ENCODE measurements at regions not wholly inside any gene's neighbourhood (a gene's known extent, or its start where the extent isn't known, plus 50 kb on each side); places are given as distances from the start of the nearest gene placed in this dataset.

DNA sequence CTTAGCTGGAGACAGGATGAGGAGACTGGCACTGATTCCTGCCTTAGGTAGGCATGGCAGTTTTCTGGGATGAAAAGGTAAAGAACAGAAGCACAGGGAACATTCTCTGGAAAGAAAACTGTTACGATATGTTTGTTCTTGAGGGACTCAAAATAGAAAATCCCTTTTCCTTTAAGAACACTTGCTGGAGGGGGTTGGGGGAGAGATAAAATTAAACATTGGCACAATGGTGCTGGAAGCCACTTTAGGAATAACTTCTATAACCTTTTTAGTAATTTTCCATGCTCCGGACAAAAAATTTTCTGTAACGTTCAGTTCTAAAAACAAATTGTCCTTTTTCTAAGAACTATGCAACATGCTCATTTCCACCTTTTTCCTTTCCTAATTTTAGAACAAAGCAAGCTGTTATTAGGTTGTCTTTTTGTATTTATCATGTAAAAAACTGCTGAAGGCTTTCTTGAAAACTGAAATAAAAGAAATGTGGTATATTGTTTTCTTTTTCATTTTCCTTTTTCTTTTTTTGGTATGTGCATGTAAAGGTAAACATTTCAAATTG is 343.8 kb downstream of the EPHA4 start:
- no peak for ATAC-seq (ENCODE audit: low FRiP score)
- TF ChIP-seq, protein P1, sequence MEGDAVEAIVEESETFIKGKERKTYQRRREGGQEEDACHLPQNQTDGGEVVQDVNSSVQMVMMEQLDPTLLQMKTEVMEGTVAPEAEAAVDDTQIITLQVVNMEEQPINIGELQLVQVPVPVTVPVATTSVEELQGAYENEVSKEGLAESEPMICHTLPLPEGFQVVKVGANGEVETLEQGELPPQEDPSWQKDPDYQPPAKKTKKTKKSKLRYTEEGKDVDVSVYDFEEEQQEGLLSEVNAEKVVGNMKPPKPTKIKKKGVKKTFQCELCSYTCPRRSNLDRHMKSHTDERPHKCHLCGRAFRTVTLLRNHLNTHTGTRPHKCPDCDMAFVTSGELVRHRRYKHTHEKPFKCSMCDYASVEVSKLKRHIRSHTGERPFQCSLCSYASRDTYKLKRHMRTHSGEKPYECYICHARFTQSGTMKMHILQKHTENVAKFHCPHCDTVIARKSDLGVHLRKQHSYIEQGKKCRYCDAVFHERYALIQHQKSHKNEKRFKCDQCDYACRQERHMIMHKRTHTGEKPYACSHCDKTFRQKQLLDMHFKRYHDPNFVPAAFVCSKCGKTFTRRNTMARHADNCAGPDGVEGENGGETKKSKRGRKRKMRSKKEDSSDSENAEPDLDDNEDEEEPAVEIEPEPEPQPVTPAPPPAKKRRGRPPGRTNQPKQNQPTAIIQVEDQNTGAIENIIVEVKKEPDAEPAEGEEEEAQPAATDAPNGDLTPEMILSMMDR (IDR thresholded peaks at IDR 0.05): no peak

DNA sequence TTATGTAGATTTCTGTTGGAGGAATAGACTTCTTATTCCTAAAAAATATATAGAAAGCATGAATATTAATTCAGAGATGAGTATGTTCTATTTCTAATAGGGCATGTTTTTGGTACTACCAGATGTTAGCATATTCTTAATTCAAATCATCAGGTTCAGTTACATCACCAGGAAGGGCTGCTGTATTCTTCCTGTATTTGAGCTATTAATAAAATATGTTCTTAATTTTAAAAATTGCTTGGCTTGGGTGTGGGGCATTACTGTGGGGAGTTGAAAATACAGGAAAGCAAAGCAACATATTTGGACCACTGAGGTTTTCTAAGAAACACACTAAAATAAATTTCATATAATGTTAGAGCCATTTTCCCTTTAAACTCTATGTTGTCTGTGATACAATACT is 343.0 kb downstream of the EPHA4 start:
- no peak for DNase-seq (ENCODE audit: low spot score)
- TF ChIP-seq, protein P1 (IDR thresholded peaks at IDR 0.05): no peak
- ATAC-seq (ENCODE audit: low FRiP score): no peak

More for the DNA sequence above, 343.8 kb downstream of the EPHA4 start:
- no peak for DNase-seq (ENCODE audit: low spot score)

DNA sequence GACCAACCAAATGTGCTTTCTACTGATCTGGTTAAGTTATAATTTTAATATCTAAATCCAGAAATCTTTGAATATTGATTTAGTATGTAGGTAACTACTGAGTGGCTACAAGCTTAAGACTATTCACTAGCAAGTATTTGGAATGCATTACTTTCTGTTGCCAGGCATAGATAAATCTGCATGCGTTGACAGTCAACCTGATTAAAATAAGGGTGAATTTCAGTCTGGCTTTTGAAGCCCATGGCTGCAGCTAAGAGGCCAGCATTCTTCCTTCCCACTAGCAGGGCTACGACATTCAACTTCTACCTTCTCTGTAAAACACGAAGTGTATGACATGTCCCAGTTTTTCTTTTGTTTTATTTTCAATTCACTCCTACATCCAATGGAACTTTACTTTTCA is 340.6 kb downstream of the EPHA4 start:
- DNase-seq (ENCODE audit: low spot score) (no peak), ATAC-seq (ENCODE audit: low FRiP score) (no peak)
- TF ChIP-seq, protein P1 (IDR thresholded peaks at IDR 0.05): no peak

DNA sequence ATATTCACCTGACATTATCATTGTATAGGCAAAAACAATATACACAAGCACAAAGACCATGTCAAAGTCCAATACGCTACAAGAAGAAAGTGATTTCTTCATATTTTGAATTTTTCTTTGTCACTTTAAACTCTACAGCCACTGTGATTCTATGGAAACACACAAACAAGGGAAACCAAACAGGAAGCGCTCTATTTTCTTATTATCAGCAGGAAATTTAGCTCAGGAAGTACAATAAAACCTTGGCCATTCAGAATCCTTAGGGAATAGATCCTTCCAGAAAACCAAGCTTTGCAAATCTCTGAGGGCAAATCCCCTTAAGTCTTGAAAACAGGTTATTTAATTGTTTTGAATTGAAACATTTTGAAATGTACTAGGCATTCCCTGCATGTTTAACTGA is 336.2 kb downstream of the EPHA4 start:
- ATAC-seq (ENCODE audit: low FRiP score) (no peak), DNase-seq (ENCODE audit: low spot score) (no peak)
- TF ChIP-seq, protein P1 (IDR thresholded peaks at IDR 0.05): no peak

DNA sequence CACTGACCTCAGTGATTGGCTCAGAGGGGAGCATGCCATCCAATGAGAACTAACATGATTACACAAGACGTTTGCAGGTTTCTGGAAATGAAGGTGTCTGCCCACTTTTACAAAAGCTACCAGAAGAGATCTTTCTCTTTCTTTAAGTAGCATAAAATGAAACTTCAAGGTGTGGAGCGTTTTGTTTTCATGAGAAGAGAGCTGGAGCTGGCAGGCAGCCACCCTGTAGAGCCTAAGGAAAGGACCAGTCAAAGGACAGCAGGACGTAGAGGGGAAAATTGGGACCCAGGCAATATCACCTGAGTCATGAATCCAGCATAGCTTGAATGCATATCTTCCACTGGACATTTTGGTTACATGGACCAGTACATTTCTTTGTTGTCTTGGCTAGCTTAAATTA is 331.0 kb downstream of the EPHA4 start:
- ATAC-seq (ENCODE audit: low FRiP score) (no peak), DNase-seq (ENCODE audit: low spot score) (no peak)
- TF ChIP-seq, protein P1 (IDR thresholded peaks at IDR 0.05): no peak

DNA sequence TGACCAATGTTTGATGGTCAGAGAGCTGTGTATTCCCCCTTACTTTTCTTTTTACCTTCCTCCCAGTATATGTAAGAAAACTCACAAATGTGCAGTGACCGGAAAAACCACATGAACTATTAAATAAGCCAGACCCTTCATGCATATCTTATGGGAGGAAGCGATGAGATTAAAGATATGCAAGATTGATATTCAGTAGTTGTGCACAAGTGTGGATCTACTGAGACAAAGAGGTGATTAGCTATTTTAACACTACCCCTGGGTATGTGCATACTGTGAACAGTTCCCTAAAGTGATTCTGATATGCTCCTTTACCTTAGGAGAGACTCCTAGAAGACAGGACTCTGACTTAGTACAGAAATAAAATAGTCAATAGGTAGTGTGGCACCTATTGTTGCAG is 328.3 kb downstream of the EPHA4 start:
- TF ChIP-seq, protein P1 (IDR thresholded peaks at IDR 0.05): no peak
- ATAC-seq (ENCODE audit: low FRiP score) (no peak), DNase-seq (ENCODE audit: low spot score) (no peak)

DNA sequence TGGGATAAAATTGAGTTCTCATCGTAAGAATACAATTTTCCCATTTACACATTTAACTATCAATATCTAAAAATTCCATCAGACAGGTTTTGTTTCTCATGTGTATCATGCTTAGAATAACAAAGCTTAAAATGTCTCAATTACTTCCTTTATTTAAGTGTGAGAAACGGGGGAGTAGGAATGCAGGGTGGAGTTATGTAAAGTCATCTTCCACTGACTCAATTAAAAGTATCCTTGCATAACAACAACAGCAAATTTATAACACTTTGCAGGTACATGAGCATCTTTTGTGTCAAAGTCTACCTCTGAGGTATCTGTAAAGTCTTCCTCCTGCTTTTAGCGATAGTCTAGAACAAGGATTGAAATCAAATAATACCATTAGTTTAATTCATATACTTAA is 327.1 kb downstream of the EPHA4 start:
- DNase-seq (ENCODE audit: low spot score) (no peak), ATAC-seq (ENCODE audit: low FRiP score) (no peak)
- TF ChIP-seq, protein P1 (IDR thresholded peaks at IDR 0.05): no peak

Measured in omental fat pad (tissue), 3 donors.